AG09319 (cell line): ENCODE measurements at regions not wholly inside any gene's neighbourhood (a gene's known extent, or its start where the extent isn't known, plus 50 kb on each side); places are given as distances from the start of the nearest gene placed in this dataset.

Experiments
- DNase-seq: peaks from one replicate; pipeline ENCODE4 v3.0.0-alpha.2; 2010; ENCODE audit warnings: low read depth; ENCODE audit errors: extremely low read depth
- CTCF ChIP-seq: IDR thresholded peaks from 2 replicates; pipeline ENCODE4 v1.5.1; 2011; ENCODE audit warnings: low read depth, mild to moderate bottlenecking, inconsistent platforms, low read length, moderate library complexity

- DNase-seq: no peak
- TF ChIP-seq CTCF: no peak
Measured at GRCh38 chr2:128622955-128623620, 304.4 kb upstream of the HS6ST1 start.

- no peak for TF ChIP-seq CTCF
- DNase-seq: peak; percentile 86
Measured at GRCh38 chr2:128623776-128624761, 305.4 kb upstream of the HS6ST1 start.

- DNase-seq: no peak
- TF ChIP-seq CTCF: no peak
Measured at GRCh38 chr2:128624956-128625355, 306.3 kb upstream of the HS6ST1 start.

- no peak for DNase-seq
- TF ChIP-seq CTCF: no peak
Measured at GRCh38 chr2:128625421-128625820, 306.8 kb upstream of the HS6ST1 start.

GRCh38 chr2:128625963-128626759 is 307.5 kb upstream of the HS6ST1 start:
- TF ChIP-seq CTCF: no peak
- DNase-seq: no peak

- DNase-seq: no peak
- TF ChIP-seq CTCF: no peak
Measured at GRCh38 chr2:128626760-128627511, 308.3 kb upstream of the HS6ST1 start.
